Epithelial cell of esophagus (primary cell): ENCODE measurements at regions not wholly inside any gene's neighbourhood (a gene's known extent, or its start where the extent isn't known, plus 50 kb on each side); places are given as distances from the start of the nearest gene placed in this dataset.

ENCODE experiments used
- DNase-seq: peaks from one replicate; pipeline ENCODE4 v3.0.0; 2010; ENCODE audit warnings: low read depth
- H3K4me3 ChIP-seq: 2 replicates; pipeline ENCODE4 v1.5.1; 2011; ENCODE audit warnings: mild to moderate bottlenecking, low read length, control low read depth
- CTCF ChIP-seq: IDR thresholded peaks from 2 replicates; pipeline ENCODE4 v1.5.1; 2011; ENCODE audit warnings: low read depth, mild to moderate bottlenecking, low read length, control low read depth, inconsistent platforms; ENCODE audit not compliant: insufficient read depth; ENCODE audit errors: missing control alignments

GRCh38 chr2:122261911-122262310 is 506.5 kb downstream of the TSN start:
- DNase-seq, result no peak
- no peak for TF ChIP-seq CTCF
- H3K4me3 ChIP-seq, result no peak overlapping the region

- no peak for TF ChIP-seq CTCF
These were observed 508.3 kb downstream of the TSN start for GRCh38 chr2:122263746-122264145.

GRCh38 chr2:122266636-122267035 is 511.2 kb downstream of the TSN start:
- no peak for DNase-seq
- H3K4me3 ChIP-seq, result no peak overlapping the region
- TF ChIP-seq CTCF, result no peak

More at GRCh38 chr2:122263746-122264145, 508.3 kb downstream of the TSN start:
- DNase-seq, result no peak
- H3K4me3 ChIP-seq, result no peak overlapping the region

GRCh38 chr2:122267947-122268346 is 512.5 kb downstream of the TSN start:
- DNase-seq, result no peak
- no peak for TF ChIP-seq CTCF
- no peak overlapping the region for H3K4me3 ChIP-seq

- no peak overlapping the region for H3K4me3 ChIP-seq
- no peak for TF ChIP-seq CTCF
- DNase-seq, result no peak
These were observed 518.5 kb downstream of the TSN start for GRCh38 chr2:122273785-122274419.

- H3K4me3 ChIP-seq, result no peak overlapping the region
- no peak for DNase-seq
- no peak for TF ChIP-seq CTCF
These were observed 522.5 kb downstream of the TSN start for GRCh38 chr2:122277956-122278355.

DNA sequence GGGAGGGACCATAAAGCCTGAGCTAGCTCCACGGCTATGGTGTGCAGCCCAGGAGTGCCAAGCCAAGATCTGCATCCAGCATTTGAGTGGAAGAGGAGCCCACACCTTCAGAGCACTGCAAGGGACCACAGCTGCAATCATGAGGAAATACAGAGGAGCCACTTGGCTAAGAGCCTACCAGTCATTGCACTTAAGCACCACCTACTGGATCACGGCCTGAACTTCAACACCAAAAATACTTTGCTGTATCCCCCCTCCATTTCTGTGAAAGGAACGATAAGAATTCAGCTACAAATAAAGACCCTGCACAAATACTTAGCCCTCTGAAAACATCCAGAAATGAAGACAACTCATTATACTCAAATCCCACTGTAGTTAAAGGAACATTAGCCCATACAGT is 545.3 kb downstream of the TSN start:
- no peak overlapping the region for H3K4me3 ChIP-seq
- no peak for TF ChIP-seq CTCF

More for the DNA sequence above, 545.3 kb downstream of the TSN start:
- DNase-seq, result no peak
